Right lobe of liver (tissue), 6 donors: ENCODE measurements at regions not wholly inside any gene's neighbourhood (a gene's known extent, or its start where the extent isn't known, plus 50 kb on each side); places are given as distances from the start of the nearest gene placed in this dataset.

Experiments
- ATAC-seq, 4 donors: fragments of 200-7000 bp; cut with Tn5 transposase; one replicate each; pipeline ENCODE4 v1.9.1; 2020; ENCODE audit warnings: mild to moderate bottlenecking in 4 of 4, moderate library complexity in 4 of 4
- DNase-seq, 3 donors: peaks; one replicate each; pipeline ENCODE4 v3.0.0-alpha.2; 2020
- H3K27ac ChIP-seq, 3 donors: fragments of 200-600 bp; one replicate each; pipeline ENCODE4 v1.8.0; 2022
- H3K27me3 ChIP-seq, 2 donors: fragments of 200-600 bp; one replicate each; pipeline ENCODE4 v1.8.0; 2022
- H3K36me3 ChIP-seq, 4 donors: fragments of 200-600 bp; sonication (generic) in 1 of 4; one replicate each; pipeline versions ENCODE4 v1.5.1 to v1.8.0; 2017 to 2022; ENCODE audit warnings: control low read depth in 1 of 4
- H3K4me1 ChIP-seq, 4 donors: fragments of 200-600 bp; sonication (generic) in 1 of 4; one replicate each; pipeline versions ENCODE4 v1.5.1 to v1.8.0; 2017 to 2022; ENCODE audit warnings: control low read depth in 1 of 4
- H3K4me3 ChIP-seq, 3 donors: fragments of 200-600 bp; one replicate each; pipeline ENCODE4 v1.8.0; 2022
- H3K9me3 ChIP-seq, 4 donors: fragments of 200-600 bp; sonication (generic) in 1 of 4; one replicate each; pipeline versions ENCODE4 v1.5.1 to v1.8.0; 2017 to 2022; ENCODE audit warnings: control low read depth in 1 of 4
- POLR2A ChIP-seq: fragments of 450-650 bp; IDR thresholded peaks from one replicate; pipeline ENCODE4 v1.6.1; 2017; ENCODE audit warnings: antibody characterized with exemption, mild to moderate bottlenecking
- WGBS: methylation state at CpG from one replicate; pipeline ENCODE4 v1.1.6; 2018; ENCODE audit warnings: low coverage, low lambda C conversion rate; ENCODE audit not compliant: insufficient coverage; ENCODE audit errors: missing lambda C conversion rate; 5-methylcytosine and 5-hydroxymethylcytosine counted together
- intact Hi-C, 2 donors: fragments of 100-400 bp; cut with DNase I; formaldehyde crosslinking; loops; one replicate each; pipeline versions ENCODE4 v1.11.2 to v1.14.1; 2022
- TF ChIP-seq, protein P1 (sequence below), 4 donors: fragments of 200-600 bp in 3 of 4; fragments of 450-650 bp in 1 of 4; IDR thresholded peaks; one replicate each; pipeline versions ENCODE4 v1.5.1 to v1.8.0; 2016 to 2022; ENCODE audit warnings: antibody characterized with exemption in 4 of 4, mild to moderate bottlenecking in 2 of 4
- donor health status: DM: no; HTN: yes; CAD: no.
- donor health status: DM: no; HTN: no; CAD: no.
- donor health status: DM: no; HTN: no; CAD: no.
- donor health status: DM: no; HTN: yes; CAD: no.
- donor health status: DM: no; HTN: yes; CAD: no.

DNA sequence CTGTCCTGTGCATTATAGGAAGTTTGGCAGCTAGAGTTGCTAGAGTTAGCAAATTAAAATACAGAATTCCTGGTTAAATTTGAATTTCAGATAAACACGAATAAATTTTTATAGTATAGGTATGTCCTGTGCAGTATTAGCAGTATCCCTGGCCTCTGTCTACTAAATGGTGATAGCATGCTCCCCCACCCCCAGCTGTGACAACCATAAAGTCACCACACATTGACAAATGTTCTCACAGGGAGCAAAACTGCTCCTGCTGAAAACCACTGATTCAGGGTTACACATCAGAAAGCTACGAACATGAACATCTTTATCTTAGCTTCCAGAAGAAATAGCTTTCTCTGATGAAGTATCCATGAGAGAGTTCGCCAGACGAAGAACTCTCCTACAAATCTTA lies 91.8 kb upstream of the CCDC112 start:
- Histone ChIP-seq H3K9me3 (no peaks in the 10 kb centered on the region), H3K27ac (no peak overlapping the region), H3K27me3 (no peaks in the 10 kb centered on the region), H3K4me3 (no peak overlapping the region), H3K36me3 (no peaks in the 10 kb centered on the region), H3K4me1 (peaks cover 0 to 8% (median 2%) of the 10 kb centered on the region in 4 donors)
- DNase-seq (no peak), ATAC-seq (no peak)
- WGBS, result 87% methylated on average over 4 of the region's 4 CpGs
- intact Hi-C loops, result no loop called here
- TF ChIP-seq, protein P1, sequence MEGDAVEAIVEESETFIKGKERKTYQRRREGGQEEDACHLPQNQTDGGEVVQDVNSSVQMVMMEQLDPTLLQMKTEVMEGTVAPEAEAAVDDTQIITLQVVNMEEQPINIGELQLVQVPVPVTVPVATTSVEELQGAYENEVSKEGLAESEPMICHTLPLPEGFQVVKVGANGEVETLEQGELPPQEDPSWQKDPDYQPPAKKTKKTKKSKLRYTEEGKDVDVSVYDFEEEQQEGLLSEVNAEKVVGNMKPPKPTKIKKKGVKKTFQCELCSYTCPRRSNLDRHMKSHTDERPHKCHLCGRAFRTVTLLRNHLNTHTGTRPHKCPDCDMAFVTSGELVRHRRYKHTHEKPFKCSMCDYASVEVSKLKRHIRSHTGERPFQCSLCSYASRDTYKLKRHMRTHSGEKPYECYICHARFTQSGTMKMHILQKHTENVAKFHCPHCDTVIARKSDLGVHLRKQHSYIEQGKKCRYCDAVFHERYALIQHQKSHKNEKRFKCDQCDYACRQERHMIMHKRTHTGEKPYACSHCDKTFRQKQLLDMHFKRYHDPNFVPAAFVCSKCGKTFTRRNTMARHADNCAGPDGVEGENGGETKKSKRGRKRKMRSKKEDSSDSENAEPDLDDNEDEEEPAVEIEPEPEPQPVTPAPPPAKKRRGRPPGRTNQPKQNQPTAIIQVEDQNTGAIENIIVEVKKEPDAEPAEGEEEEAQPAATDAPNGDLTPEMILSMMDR (IDR thresholded peaks at IDR 0.05), result no peak
- TF ChIP-seq POLR2A, result no peak

DNA sequence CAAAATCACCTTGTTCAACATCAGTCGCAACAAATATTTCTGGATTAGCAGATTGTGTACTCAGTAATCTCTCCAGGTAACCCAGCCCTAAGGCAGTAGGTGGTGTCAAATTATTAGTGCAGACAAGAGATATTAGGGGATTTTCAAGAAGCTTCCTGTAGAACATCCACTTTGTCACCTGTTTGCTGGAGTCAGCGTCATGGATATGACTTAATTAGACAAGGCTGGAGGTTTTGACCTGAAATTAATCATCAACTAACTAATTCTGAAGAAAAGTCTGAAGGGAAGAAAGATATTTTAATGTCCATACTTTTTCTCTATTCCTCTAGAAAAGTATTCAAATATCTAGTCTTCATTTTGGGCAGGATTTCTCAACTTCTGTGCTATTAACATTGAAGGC lies 91.4 kb upstream of the CCDC112 start:
- DNase-seq, result no peak
- H3K9me3 ChIP-seq, result no peaks in the 10 kb centered on the region
- no peak overlapping the region for H3K4me3 ChIP-seq
- H3K27ac ChIP-seq, result no peak overlapping the region
- peaks cover 0 to 8% (median 2%) of the 10 kb centered on the region in 4 donors for H3K4me1 ChIP-seq
- no peak for TF ChIP-seq POLR2A
- TF ChIP-seq, protein P1 (IDR thresholded peaks at IDR 0.05), result no peak
- H3K36me3 ChIP-seq, result no peaks in the 10 kb centered on the region
- intact Hi-C loops, result no loop called here
- no peaks in the 10 kb centered on the region for H3K27me3 ChIP-seq
- ATAC-seq, result no peak
- WGBS, result 93% methylated on average over 2 of the region's 2 CpGs

DNA sequence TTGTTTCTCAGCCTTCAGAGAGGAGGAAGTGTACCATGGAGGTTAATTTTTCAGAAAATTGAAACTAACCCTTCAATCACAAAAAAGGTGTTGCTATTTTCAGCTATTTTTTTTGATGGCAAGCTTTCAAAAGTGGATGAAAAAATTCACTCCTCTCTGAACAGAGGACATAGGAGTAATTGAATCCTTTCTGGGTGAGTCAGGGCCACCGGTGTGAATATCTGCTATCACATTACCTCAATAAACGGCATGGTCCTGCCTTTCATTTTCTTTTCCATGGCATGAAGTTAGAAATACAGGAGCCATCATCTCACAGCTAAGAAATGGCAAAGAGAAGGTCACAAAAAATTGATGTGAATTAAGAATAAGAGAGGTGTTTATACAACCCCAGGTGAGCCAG lies 90.2 kb upstream of the CCDC112 start:
- TF ChIP-seq, protein P1 (IDR thresholded peaks at IDR 0.05), result no peak
- TF ChIP-seq POLR2A, result no peak
- Histone ChIP-seq H3K4me3 (no peak overlapping the region), H3K4me1 (peaks cover 0 to 4% (median 1%) of the 10 kb centered on the region in 4 donors), H3K36me3 (no peaks in the 10 kb centered on the region), H3K27ac (no peak overlapping the region), H3K9me3 (no peaks in the 10 kb centered on the region), H3K27me3 (no peaks in the 10 kb centered on the region)
- 91% methylated on average over 2 of the region's 2 CpGs for WGBS
- DNase-seq (no peak), ATAC-seq (no peak)
- intact Hi-C loops, result no loop called here

DNA sequence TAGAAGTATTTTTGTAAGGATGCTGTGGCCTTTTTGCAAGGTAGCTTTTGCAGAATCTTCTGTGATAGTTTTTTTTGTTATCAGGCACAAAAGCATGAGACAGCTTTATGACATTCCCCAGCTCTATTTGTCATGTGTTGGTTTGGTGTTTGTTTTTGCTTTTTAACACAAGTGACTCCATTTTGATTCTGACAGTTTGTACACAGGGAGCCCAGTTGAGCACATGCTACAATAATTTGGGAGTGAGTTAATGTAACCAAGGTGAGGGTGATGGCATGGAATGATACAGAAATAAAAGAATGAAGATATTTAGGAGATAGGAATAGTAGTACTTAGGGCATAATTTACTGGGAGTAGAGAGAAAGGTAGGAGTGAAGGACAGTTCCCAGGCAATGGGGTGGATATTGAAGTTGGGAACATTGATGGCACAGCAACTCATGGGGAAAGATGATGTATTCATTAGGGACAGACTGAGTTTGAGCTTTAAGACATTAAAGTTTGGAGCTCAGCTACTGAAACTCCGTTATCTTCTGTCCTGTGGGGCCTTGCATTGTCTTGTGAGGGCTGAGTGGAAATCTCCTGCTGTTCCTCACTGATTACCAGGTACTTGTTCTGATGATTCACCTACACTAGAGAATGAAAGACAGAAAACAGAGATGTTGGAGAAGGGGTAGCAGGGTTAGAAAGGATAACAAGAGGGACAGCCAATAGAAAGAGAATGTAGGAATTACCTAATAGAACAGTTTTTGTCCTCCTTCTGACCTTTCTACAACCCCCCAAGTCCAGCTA lies 88.3 kb upstream of the CCDC112 start:
- TF ChIP-seq POLR2A, result no peak
- TF ChIP-seq, protein P1 (IDR thresholded peaks at IDR 0.05), result no peak
- WGBS, result 80% methylated on average over 1 of the region's 1 CpG
- no peak overlapping the region for H3K27ac ChIP-seq
- no peaks in the 10 kb centered on the region for H3K4me1 ChIP-seq
- DNase-seq (no peak), ATAC-seq (no peak)
- H3K27me3 ChIP-seq, result no peaks in the 10 kb centered on the region
- intact Hi-C loops, result no loop called here
- no peak overlapping the region for H3K4me3 ChIP-seq
- no peaks in the 10 kb centered on the region for H3K36me3 ChIP-seq
- H3K9me3 ChIP-seq, result no peaks in the 10 kb centered on the region
